ENCODE measurements at regions not wholly inside any gene's neighbourhood (a gene's known extent, or its start where the extent isn't known, plus 50 kb on each side); places are given as distances from the start of the nearest gene placed in this dataset.

GRCh38 chr2:163306647-163307046 is 429.2 kb downstream of the FIGN start:
- TF ChIP-seq MYNN (IDR thresholded peaks at IDR 0.05) (no peak), MYNN (CRISPR knock-in tag; IDR thresholded peaks at IDR 0.05) (no peak), ARID2 (IDR thresholded peaks at IDR 0.05) (no peak)
- TF ChIP-seq, protein P1, sequence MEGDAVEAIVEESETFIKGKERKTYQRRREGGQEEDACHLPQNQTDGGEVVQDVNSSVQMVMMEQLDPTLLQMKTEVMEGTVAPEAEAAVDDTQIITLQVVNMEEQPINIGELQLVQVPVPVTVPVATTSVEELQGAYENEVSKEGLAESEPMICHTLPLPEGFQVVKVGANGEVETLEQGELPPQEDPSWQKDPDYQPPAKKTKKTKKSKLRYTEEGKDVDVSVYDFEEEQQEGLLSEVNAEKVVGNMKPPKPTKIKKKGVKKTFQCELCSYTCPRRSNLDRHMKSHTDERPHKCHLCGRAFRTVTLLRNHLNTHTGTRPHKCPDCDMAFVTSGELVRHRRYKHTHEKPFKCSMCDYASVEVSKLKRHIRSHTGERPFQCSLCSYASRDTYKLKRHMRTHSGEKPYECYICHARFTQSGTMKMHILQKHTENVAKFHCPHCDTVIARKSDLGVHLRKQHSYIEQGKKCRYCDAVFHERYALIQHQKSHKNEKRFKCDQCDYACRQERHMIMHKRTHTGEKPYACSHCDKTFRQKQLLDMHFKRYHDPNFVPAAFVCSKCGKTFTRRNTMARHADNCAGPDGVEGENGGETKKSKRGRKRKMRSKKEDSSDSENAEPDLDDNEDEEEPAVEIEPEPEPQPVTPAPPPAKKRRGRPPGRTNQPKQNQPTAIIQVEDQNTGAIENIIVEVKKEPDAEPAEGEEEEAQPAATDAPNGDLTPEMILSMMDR (IDR thresholded peaks at IDR 0.05 in 2 of 3, conservative IDR thresholded peaks at IDR 0.05 in 1 of 3; ENCODE audit: insufficient read depth in 2 of 3, low read depth in 1 of 3, low read length in 3 of 3): no peak
